ENCODE measurements at regions not wholly inside any gene's neighbourhood (a gene's known extent, or its start where the extent isn't known, plus 50 kb on each side); places are given as distances from the start of the nearest gene placed in this dataset.

DNA sequence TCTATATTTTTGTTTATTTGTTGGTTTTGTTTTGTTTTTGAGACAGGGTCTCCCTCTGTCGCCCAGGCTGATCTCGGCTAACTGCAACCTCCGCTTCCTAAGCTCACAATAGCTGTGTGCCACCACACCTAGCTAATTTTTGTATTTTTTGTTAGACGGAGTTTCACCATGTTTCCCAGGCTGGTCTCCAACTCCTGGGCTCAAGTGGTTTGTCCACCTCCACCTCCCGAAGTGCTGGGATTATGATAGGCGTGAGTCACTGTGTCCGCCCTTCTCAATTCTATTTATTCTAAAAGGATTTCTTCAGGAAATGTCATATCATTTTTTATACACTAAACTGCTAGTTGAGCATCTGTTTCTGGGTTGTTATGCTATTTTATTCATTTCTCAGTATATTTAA is 1206.0 kb downstream of the OLFM4 start:
- TF ChIP-seq, protein P1, sequence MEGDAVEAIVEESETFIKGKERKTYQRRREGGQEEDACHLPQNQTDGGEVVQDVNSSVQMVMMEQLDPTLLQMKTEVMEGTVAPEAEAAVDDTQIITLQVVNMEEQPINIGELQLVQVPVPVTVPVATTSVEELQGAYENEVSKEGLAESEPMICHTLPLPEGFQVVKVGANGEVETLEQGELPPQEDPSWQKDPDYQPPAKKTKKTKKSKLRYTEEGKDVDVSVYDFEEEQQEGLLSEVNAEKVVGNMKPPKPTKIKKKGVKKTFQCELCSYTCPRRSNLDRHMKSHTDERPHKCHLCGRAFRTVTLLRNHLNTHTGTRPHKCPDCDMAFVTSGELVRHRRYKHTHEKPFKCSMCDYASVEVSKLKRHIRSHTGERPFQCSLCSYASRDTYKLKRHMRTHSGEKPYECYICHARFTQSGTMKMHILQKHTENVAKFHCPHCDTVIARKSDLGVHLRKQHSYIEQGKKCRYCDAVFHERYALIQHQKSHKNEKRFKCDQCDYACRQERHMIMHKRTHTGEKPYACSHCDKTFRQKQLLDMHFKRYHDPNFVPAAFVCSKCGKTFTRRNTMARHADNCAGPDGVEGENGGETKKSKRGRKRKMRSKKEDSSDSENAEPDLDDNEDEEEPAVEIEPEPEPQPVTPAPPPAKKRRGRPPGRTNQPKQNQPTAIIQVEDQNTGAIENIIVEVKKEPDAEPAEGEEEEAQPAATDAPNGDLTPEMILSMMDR (conservative IDR thresholded peaks at IDR 0.05; ENCODE audit: low read length) = no peak
- TF ChIP-seq EZH2phosphoT487 (IDR thresholded peaks at IDR 0.05; ENCODE audit: borderline replicate concordance, low read depth, low read length) = no peak
